ENCODE measurements at regions not wholly inside any gene's neighbourhood (a gene's known extent, or its start where the extent isn't known, plus 50 kb on each side); places are given as distances from the start of the nearest gene placed in this dataset.

DNA sequence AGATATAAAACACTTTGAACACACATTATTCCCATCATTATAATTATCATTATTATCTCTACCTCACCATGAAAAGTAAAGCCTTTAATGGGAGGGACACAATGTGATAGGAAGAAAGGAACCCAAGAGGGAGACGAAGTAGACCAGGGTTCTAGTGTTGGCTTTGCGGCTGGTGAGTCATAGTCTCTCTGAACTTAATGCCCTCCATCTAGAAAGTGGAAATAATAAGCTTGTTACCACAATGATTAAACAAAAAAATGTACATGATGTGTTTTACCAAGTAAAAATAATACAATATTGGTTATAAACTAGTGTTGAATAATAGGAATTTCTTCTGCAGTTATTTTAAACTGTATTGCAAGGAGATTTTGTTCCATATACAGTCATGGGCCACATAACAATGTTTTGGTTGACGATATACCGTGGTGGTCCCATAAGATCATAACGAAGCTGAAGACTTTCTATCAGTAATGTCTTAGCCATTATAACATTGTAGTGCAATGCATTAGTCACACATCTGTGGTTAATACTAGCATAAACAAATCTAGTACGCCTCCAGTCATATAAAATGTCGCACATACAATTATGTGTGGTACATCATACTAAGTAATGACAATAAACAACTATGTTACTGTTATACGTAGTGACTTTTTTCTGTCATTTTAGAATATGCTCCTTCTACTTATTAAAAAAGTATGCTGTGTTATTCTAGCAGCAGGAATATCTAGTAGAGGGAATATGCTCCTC lies 450.6 kb upstream of the SORCS1 start:
- TF ChIP-seq, protein P1, sequence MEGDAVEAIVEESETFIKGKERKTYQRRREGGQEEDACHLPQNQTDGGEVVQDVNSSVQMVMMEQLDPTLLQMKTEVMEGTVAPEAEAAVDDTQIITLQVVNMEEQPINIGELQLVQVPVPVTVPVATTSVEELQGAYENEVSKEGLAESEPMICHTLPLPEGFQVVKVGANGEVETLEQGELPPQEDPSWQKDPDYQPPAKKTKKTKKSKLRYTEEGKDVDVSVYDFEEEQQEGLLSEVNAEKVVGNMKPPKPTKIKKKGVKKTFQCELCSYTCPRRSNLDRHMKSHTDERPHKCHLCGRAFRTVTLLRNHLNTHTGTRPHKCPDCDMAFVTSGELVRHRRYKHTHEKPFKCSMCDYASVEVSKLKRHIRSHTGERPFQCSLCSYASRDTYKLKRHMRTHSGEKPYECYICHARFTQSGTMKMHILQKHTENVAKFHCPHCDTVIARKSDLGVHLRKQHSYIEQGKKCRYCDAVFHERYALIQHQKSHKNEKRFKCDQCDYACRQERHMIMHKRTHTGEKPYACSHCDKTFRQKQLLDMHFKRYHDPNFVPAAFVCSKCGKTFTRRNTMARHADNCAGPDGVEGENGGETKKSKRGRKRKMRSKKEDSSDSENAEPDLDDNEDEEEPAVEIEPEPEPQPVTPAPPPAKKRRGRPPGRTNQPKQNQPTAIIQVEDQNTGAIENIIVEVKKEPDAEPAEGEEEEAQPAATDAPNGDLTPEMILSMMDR (conservative IDR thresholded peaks at IDR 0.05): no peak
- TF ChIP-seq EZH2 (IDR thresholded peaks at IDR 0.05; ENCODE audit: low read depth): no peak

Data from PC-9 (cell line).